ENCODE measurements at regions not wholly inside any gene's neighbourhood (a gene's known extent, or its start where the extent isn't known, plus 50 kb on each side); places are given as distances from the start of the nearest gene placed in this dataset.

DNA sequence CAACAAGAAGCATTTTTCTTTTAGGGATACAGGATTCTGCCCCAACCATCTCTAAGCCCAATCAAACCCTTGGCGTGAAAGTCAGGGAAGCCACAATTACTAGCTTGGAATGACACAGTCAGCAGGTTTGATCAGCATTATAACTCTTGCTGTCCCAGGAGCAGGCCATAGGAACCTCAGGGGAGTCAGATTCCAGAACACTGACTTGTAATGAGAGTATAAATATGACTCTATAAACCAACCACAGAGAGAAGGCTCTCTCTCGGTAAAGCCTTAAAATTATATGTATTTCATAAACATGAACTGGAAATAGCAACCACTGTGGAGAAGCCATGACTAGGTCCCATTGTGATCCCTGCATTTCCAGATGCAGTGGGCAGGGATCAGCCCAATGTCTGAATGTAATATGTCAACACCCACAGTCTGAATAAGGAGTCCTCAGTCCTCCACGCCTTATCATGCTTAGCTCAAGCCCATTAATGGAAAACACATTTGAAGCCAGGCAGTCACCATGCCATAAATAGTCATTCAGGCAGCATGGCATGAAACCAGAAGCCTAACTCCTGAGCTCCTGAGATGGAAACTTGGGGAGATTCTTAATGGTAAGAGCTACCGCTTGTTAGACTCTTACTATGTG is 99.1 kb upstream of the MTNR1B start:
- Histone ChIP-seq H3K4me3 (no peak overlapping the region), H3K79me2 (ENCODE audit: insufficient read depth) (no peaks in the 10 kb centered on the region), H3K4me1 (ENCODE audit: insufficient read depth) (no peaks in the 10 kb centered on the region), H3K9me2 (ENCODE audit: insufficient read depth) (no peaks in the 10 kb centered on the region), H3K4me2 (ENCODE audit: unreplicated experiment) (no peak overlapping the region), H3F3A (ENCODE audit: insufficient read depth) (no peaks in the 10 kb centered on the region), H3K27ac (no peak overlapping the region), H3K27me3 (replicated peaks; ENCODE audit: insufficient read depth) (no peaks in the 10 kb centered on the region; the same call in 1 of the 2 replicates), H2AFZ (no peak overlapping the region), H3K36me3 (ENCODE audit: low read depth) (no peaks in the 10 kb centered on the region), H3K9me3 (ENCODE audit: low read depth) (no peaks in the 10 kb centered on the region), H4K20me1 (ENCODE audit: insufficient read depth) (no peaks in the 10 kb centered on the region), H3K9ac (no peak overlapping the region)
- in situ Hi-C loops (cut with MboI) = no loop called here
- no peak for TF ChIP-seq EZH2phosphoT487 (IDR thresholded peaks at IDR 0.05; ENCODE audit: insufficient read depth, low read depth)
- TF ChIP-seq EZH2 (IDR thresholded peaks at IDR 0.05; ENCODE audit: insufficient read depth, poor library complexity, severe bottlenecking) = no peak
- DNase-seq = peak; percentile 33
- WGBS, 2 experiments (ENCODE audit: low coverage in 1 of 2, low lambda C conversion rate in 2 of 2, missing lambda C conversion rate in 2 of 2) = 38 to 45% methylated on average over 4 of the region's 4 CpGs

DNA sequence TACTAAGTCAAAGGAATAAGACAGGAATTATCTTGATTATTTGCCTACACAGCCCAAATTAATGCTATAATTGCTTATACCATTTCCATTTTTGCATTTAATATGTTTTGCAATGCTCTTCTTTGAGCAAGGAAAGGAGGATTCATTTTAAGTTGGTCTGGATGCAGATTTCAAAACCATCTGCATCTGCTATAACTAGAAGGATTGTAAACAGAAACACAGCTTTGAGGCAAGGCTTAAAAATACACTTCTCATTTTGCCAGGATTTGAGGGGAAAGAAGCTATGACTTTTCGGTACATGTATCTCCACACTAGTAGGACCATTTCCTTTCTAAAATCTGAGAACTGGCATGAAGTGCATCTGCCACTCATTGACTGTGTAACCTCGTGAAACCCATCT is 95.9 kb upstream of the MTNR1B start:
- 0 out of 2 replicates have a peak, but pooled peaks cover 5% of the 10 kb centered on the region for H3K27me3 ChIP-seq (replicated peaks; ENCODE audit: insufficient read depth)

DNA sequence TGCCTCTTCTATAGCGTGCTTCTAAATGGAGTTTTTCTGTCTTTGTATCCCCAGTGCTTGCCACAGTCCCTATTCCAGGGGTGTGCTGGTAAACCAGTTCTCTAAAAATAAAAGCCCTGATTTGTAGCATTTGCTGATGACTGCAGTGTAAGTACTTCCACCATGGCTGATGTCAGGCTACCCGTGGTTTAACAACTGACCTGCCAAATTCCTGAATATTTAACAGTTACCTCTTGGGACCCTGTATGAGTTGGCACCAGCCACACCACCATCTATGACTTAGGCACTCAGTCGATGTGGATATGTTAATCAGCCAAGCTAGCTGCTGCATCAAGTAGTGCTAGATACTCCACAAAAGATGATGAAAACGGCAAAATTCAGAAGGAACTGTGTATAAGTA is 94.0 kb upstream of the MTNR1B start:
- no peak overlapping the region for H3K9ac ChIP-seq
- H3K9me2 ChIP-seq (ENCODE audit: insufficient read depth) = no peaks in the 10 kb centered on the region
- H2AFZ ChIP-seq = no peak overlapping the region
- WGBS, 2 experiments (ENCODE audit: low coverage in 1 of 2, low lambda C conversion rate in 2 of 2, missing lambda C conversion rate in 2 of 2) = 37 to 39% methylated on average over 4 of the region's 4 CpGs
- in situ Hi-C loops (cut with MboI) = no loop called here
- peaks cover 12% of the 10 kb centered on the region; the same call in 1 of the 2 replicates for H3K27me3 ChIP-seq (replicated peaks; ENCODE audit: insufficient read depth)
- H3K27ac ChIP-seq = no peak overlapping the region
- no peaks in the 10 kb centered on the region for H4K20me1 ChIP-seq (ENCODE audit: insufficient read depth)
- no peak for TF ChIP-seq EZH2phosphoT487 (IDR thresholded peaks at IDR 0.05; ENCODE audit: insufficient read depth, low read depth)
- no peak for TF ChIP-seq EZH2 (IDR thresholded peaks at IDR 0.05; ENCODE audit: insufficient read depth, poor library complexity, severe bottlenecking)
- H3K36me3 ChIP-seq (ENCODE audit: low read depth) = no peaks in the 10 kb centered on the region
- no peaks in the 10 kb centered on the region; the same call in 1 of the 2 replicates for H3K4me1 ChIP-seq (ENCODE audit: insufficient read depth)
- H3K4me2 ChIP-seq (ENCODE audit: unreplicated experiment) = no peak overlapping the region
- no peaks in the 10 kb centered on the region for H3K79me2 ChIP-seq (ENCODE audit: insufficient read depth)
- H3K4me3 ChIP-seq = no peak overlapping the region
- H3F3A ChIP-seq (ENCODE audit: insufficient read depth) = no peaks in the 10 kb centered on the region
- no peak for DNase-seq
- no peaks in the 10 kb centered on the region for H3K9me3 ChIP-seq (ENCODE audit: low read depth)

More for the DNA sequence above, 95.9 kb upstream of the MTNR1B start:
- Histone ChIP-seq H3K27ac (no peak overlapping the region), H3K4me3 (no peak overlapping the region), H3K4me1 (ENCODE audit: insufficient read depth) (no peaks in the 10 kb centered on the region), H4K20me1 (ENCODE audit: insufficient read depth) (no peaks in the 10 kb centered on the region), H3K9ac (no peak overlapping the region), H3K79me2 (ENCODE audit: insufficient read depth) (no peaks in the 10 kb centered on the region), H3K9me2 (ENCODE audit: insufficient read depth) (no peaks in the 10 kb centered on the region), H3K9me3 (ENCODE audit: low read depth) (no peaks in the 10 kb centered on the region), H2AFZ (no peak overlapping the region), H3F3A (ENCODE audit: insufficient read depth) (no peaks in the 10 kb centered on the region), H3K4me2 (ENCODE audit: unreplicated experiment) (no peak overlapping the region), H3K36me3 (ENCODE audit: low read depth) (no peaks in the 10 kb centered on the region)
- DNase-seq = no peak
- TF ChIP-seq EZH2phosphoT487 (IDR thresholded peaks at IDR 0.05; ENCODE audit: insufficient read depth, low read depth) (no peak), EZH2 (IDR thresholded peaks at IDR 0.05; ENCODE audit: insufficient read depth, poor library complexity, severe bottlenecking) (no peak)
- 10 to 11% methylated on average over 2 of the region's 2 CpGs for WGBS, 2 experiments (ENCODE audit: low coverage in 1 of 2, low lambda C conversion rate in 2 of 2, missing lambda C conversion rate in 2 of 2)
- in situ Hi-C loops (cut with MboI) = no loop called here

DNA sequence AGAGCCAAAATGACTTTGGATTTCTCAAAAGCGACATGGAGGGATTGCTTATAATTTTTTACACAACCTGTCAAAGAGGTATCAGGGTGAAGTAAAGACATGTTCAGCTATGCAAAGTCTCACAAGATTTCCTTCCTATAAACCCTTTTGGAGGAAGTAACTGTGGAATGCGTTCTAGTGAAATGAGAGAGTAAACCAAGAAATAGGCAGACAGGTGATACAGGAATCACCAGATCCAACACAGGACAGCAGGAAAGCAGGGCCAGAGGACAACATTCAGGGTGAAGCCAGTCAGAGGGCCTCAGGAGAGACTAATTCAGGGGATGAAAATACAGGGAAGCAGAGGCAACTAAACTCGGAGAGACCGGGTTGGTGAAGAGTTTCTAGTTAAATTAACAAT is 90.4 kb upstream of the MTNR1B start:
- H3K4me3 ChIP-seq = no peak overlapping the region
- no peaks in the 10 kb centered on the region for H3K9me2 ChIP-seq (ENCODE audit: insufficient read depth)
- H3K9ac ChIP-seq = no peak overlapping the region
- TF ChIP-seq EZH2 (IDR thresholded peaks at IDR 0.05; ENCODE audit: insufficient read depth, poor library complexity, severe bottlenecking) (no peak), EZH2phosphoT487 (IDR thresholded peaks at IDR 0.05; ENCODE audit: insufficient read depth, low read depth) (no peak)
- H3K36me3 ChIP-seq (ENCODE audit: low read depth) = no peaks in the 10 kb centered on the region
- DNase-seq = no peak
- H3K4me1 ChIP-seq (ENCODE audit: insufficient read depth) = no peaks in the 10 kb centered on the region; the same call in 1 of the 2 replicates
- no peak overlapping the region for H2AFZ ChIP-seq
- in situ Hi-C loops (cut with MboI) = no loop called here
- H3K9me3 ChIP-seq (ENCODE audit: low read depth) = no peaks in the 10 kb centered on the region
- peaks cover 12% of the 10 kb centered on the region; the same call in 1 of the 2 replicates for H3K27me3 ChIP-seq (replicated peaks; ENCODE audit: insufficient read depth)
- no peaks in the 10 kb centered on the region for H4K20me1 ChIP-seq (ENCODE audit: insufficient read depth)
- no peak overlapping the region for H3K27ac ChIP-seq
- H3K79me2 ChIP-seq (ENCODE audit: insufficient read depth) = no peaks in the 10 kb centered on the region
- WGBS, 2 experiments (ENCODE audit: low coverage in 1 of 2, low lambda C conversion rate in 2 of 2, missing lambda C conversion rate in 2 of 2) = 49 to 56% methylated on average over 4 of the region's 4 CpGs
- H3K4me2 ChIP-seq (ENCODE audit: unreplicated experiment) = no peak overlapping the region
- H3F3A ChIP-seq (ENCODE audit: insufficient read depth) = no peaks in the 10 kb centered on the region

Measured in GM23248 (cell line).